ENCODE measurements at regions not wholly inside any gene's neighbourhood (a gene's known extent, or its start where the extent isn't known, plus 50 kb on each side); places are given as distances from the start of the nearest gene placed in this dataset.

- ATAC-seq (no peak), DNase-seq (ENCODE audit: low read depth, low spot score) (no peak)
- H3K36me3 ChIP-seq (ENCODE audit: control insufficient read depth, insufficient read depth, low read length), result no peaks in the 10 kb centered on the region
- no peaks in the 10 kb centered on the region for H3K4me1 ChIP-seq (ENCODE audit: control insufficient read depth, insufficient read depth, low read length)
- TF ChIP-seq POLR2AphosphoS5 (IDR thresholded peaks at IDR 0.05; ENCODE audit: low read depth, low read length) (no peak), SIN3A (IDR thresholded peaks at IDR 0.05; ENCODE audit: borderline replicate concordance, insufficient read depth, low read depth, low read length) (no peak), TCF7L2 (IDR thresholded peaks at IDR 0.05; ENCODE audit: low read depth, low read length) (no peak)
- TF ChIP-seq, protein P1, sequence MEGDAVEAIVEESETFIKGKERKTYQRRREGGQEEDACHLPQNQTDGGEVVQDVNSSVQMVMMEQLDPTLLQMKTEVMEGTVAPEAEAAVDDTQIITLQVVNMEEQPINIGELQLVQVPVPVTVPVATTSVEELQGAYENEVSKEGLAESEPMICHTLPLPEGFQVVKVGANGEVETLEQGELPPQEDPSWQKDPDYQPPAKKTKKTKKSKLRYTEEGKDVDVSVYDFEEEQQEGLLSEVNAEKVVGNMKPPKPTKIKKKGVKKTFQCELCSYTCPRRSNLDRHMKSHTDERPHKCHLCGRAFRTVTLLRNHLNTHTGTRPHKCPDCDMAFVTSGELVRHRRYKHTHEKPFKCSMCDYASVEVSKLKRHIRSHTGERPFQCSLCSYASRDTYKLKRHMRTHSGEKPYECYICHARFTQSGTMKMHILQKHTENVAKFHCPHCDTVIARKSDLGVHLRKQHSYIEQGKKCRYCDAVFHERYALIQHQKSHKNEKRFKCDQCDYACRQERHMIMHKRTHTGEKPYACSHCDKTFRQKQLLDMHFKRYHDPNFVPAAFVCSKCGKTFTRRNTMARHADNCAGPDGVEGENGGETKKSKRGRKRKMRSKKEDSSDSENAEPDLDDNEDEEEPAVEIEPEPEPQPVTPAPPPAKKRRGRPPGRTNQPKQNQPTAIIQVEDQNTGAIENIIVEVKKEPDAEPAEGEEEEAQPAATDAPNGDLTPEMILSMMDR (IDR thresholded peaks at IDR 0.05), result no peak
- TF ChIP-seq, protein P2, sequence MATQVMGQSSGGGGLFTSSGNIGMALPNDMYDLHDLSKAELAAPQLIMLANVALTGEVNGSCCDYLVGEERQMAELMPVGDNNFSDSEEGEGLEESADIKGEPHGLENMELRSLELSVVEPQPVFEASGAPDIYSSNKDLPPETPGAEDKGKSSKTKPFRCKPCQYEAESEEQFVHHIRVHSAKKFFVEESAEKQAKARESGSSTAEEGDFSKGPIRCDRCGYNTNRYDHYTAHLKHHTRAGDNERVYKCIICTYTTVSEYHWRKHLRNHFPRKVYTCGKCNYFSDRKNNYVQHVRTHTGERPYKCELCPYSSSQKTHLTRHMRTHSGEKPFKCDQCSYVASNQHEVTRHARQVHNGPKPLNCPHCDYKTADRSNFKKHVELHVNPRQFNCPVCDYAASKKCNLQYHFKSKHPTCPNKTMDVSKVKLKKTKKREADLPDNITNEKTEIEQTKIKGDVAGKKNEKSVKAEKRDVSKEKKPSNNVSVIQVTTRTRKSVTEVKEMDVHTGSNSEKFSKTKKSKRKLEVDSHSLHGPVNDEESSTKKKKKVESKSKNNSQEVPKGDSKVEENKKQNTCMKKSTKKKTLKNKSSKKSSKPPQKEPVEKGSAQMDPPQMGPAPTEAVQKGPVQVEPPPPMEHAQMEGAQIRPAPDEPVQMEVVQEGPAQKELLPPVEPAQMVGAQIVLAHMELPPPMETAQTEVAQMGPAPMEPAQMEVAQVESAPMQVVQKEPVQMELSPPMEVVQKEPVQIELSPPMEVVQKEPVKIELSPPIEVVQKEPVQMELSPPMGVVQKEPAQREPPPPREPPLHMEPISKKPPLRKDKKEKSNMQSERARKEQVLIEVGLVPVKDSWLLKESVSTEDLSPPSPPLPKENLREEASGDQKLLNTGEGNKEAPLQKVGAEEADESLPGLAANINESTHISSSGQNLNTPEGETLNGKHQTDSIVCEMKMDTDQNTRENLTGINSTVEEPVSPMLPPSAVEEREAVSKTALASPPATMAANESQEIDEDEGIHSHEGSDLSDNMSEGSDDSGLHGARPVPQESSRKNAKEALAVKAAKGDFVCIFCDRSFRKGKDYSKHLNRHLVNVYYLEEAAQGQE (IDR thresholded peaks at IDR 0.05; ENCODE audit: insufficient read depth in 1 of 2, low read depth in 2 of 2, low read length in 1 of 2), result no peak
- no peaks in the 10 kb centered on the region for H3K27me3 ChIP-seq (ENCODE audit: control insufficient read depth, insufficient read depth, low read length)
- CTCF ChIA-PET, result no interaction called here
- in situ Hi-C loops (cut with HindIII; ENCODE audit: low pct_unique_long_range_greater_than_20kb, low sequenced_read_pairs), result no loop called here
- H3K27ac ChIP-seq (ENCODE audit: low read length), result no peak overlapping the region
- no peaks in the 10 kb centered on the region for H3K9me3 ChIP-seq (ENCODE audit: control insufficient read depth, insufficient read depth, low read depth, low read length)
- POLR2A ChIA-PET, result no interaction called here
- intact Hi-C loops (cut with micrococcal nuclease; ENCODE audit: unreplicated experiment), result no loop called here
- H3K4me3 ChIP-seq (ENCODE audit: low read depth in 2 of 2, low read length in 2 of 2), result no peak overlapping the region
- BruUV-seq (replicated peaks), result no TSS peak
Measured at GRCh38 chr18:7329016-7329415, 98.1 kb downstream of the LRRC30 start.

- no peak overlapping the region for H3K4me3 ChIP-seq (ENCODE audit: low read depth in 2 of 2, low read length in 2 of 2)
- intact Hi-C loops (cut with micrococcal nuclease; ENCODE audit: unreplicated experiment) (no loop called here), in situ Hi-C loops (cut with HindIII; ENCODE audit: low pct_unique_long_range_greater_than_20kb, low sequenced_read_pairs) (no loop called here)
- no peak overlapping the region for H3K27ac ChIP-seq (ENCODE audit: low read length)
- ATAC-seq (no peak), DNase-seq (ENCODE audit: low read depth, low spot score) (no peak)
- no peaks in the 10 kb centered on the region for H3K9me3 ChIP-seq (ENCODE audit: control insufficient read depth, insufficient read depth, low read depth, low read length)
- H3K27me3 ChIP-seq (ENCODE audit: control insufficient read depth, insufficient read depth, low read length), result no peaks in the 10 kb centered on the region
- POLR2A ChIA-PET, result no interaction called here
- TF ChIP-seq, protein P2 (IDR thresholded peaks at IDR 0.05; ENCODE audit: insufficient read depth in 1 of 2, low read depth in 2 of 2, low read length in 1 of 2), result no peak
- TF ChIP-seq, protein P1 (IDR thresholded peaks at IDR 0.05), result no peak
- TF ChIP-seq POLR2AphosphoS5 (IDR thresholded peaks at IDR 0.05; ENCODE audit: low read depth, low read length) (no peak), TCF7L2 (IDR thresholded peaks at IDR 0.05; ENCODE audit: low read depth, low read length) (no peak), SIN3A (IDR thresholded peaks at IDR 0.05; ENCODE audit: borderline replicate concordance, insufficient read depth, low read depth, low read length) (no peak)
- no TSS peak for BruUV-seq (replicated peaks)
- no peaks in the 10 kb centered on the region for H3K4me1 ChIP-seq (ENCODE audit: control insufficient read depth, insufficient read depth, low read length)
- no peaks in the 10 kb centered on the region for H3K36me3 ChIP-seq (ENCODE audit: control insufficient read depth, insufficient read depth, low read length)
- CTCF ChIA-PET, result no interaction called here
Measured at GRCh38 chr18:7332452-7332851, 101.6 kb downstream of the LRRC30 start.
